Suprapubic skin (tissue), 3 donors: ENCODE measurements at regions not wholly inside any gene's neighbourhood (a gene's known extent, or its start where the extent isn't known, plus 50 kb on each side); places are given as distances from the start of the nearest gene placed in this dataset.

Experiments used
- POLR2A ChIP-seq, 2 donors: fragments of 450-650 bp; IDR thresholded peaks; one replicate each; pipeline ENCODE4 v1.6.1; 2017; ENCODE audit warnings: antibody characterized with exemption in 2 of 2, mild to moderate bottlenecking in 2 of 2, moderate library complexity in 2 of 2
- TF ChIP-seq, protein P1 (sequence below), 2 donors: fragments of 200-600 bp in 1 of 2; fragments of 450-650 bp in 1 of 2; sonication (generic) in 1 of 2; IDR thresholded peaks; one replicate each; pipeline ENCODE4 v1.5.1; 2016 to 2019; ENCODE audit warnings: antibody characterized with exemption in 2 of 2, mild to moderate bottlenecking in 1 of 2, moderate library complexity in 1 of 2

DNA sequence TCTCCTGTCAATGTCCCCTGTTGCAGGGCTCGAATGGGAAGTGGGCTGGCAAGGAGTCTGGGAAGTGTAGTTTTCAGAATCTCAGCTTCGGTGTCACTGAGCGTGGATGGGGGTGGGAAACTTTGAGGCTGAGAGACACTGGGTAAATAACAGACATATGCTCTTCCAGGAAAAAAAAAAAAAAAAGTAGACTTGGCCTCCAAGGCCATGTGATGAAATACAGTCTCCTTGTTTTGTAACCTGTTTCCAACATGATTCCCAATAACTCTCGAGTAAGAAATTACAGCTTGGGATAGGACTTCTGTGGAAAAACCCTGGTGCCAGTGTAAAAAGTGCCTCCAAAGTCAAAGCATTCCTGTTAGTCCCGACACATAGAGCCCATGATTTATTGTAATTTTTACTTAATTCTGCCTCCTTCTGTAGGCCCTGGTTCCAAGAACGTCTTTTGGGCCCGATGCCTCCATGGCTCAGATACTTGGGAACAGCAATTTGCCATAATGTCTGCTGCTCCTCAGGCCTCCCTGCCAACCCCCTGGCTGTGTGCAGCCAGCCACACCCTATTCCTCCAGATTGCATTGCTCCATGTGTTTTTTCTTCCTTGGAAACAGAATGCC, 119.5 kb upstream of the TNC start:
- no peak for TF ChIP-seq POLR2A (IDR thresholded peaks at IDR 0.05)
- TF ChIP-seq, protein P1, sequence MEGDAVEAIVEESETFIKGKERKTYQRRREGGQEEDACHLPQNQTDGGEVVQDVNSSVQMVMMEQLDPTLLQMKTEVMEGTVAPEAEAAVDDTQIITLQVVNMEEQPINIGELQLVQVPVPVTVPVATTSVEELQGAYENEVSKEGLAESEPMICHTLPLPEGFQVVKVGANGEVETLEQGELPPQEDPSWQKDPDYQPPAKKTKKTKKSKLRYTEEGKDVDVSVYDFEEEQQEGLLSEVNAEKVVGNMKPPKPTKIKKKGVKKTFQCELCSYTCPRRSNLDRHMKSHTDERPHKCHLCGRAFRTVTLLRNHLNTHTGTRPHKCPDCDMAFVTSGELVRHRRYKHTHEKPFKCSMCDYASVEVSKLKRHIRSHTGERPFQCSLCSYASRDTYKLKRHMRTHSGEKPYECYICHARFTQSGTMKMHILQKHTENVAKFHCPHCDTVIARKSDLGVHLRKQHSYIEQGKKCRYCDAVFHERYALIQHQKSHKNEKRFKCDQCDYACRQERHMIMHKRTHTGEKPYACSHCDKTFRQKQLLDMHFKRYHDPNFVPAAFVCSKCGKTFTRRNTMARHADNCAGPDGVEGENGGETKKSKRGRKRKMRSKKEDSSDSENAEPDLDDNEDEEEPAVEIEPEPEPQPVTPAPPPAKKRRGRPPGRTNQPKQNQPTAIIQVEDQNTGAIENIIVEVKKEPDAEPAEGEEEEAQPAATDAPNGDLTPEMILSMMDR (IDR thresholded peaks at IDR 0.05): no peak
